Heart left ventricle (tissue), 13 donors: ENCODE measurements at regions not wholly inside any gene's neighbourhood (a gene's known extent, or its start where the extent isn't known, plus 50 kb on each side); places are given as distances from the start of the nearest gene placed in this dataset.

Experiments used
- POLR2A ChIP-seq, 2 donors: fragments of 450-650 bp; IDR thresholded peaks; one replicate each; pipeline ENCODE4 v1.6.1; 2017; ENCODE audit warnings: antibody characterized with exemption in 2 of 2, mild to moderate bottlenecking in 2 of 2, moderate library complexity in 2 of 2
- TF ChIP-seq, protein P1 (sequence below), 12 donors: fragments of 200-600 bp; sonication (generic) in 4 of 12; IDR thresholded peaks; one replicate each; pipeline versions ENCODE4 v1.5.0 to v1.8.0; 2018 to 2022; ENCODE audit warnings: antibody characterized with exemption in 12 of 12, mild to moderate bottlenecking in 5 of 12
- donor health status: ischemic (EF 13 %, LVEDD 7.1; RV severe dilation, severe dysfunction).
- donor health status: DM: no; HTN: yes; CAD: no.
- donor health status: DM: no; HTN: no; CAD: no.
- donor health status: ischemic (EF 25% LVEDD 6.9; RV normal size, moderate dysfunction).
- donor health status: ischemic (EF 25% LVEDD 5.7; RV mildly dilated, moderate dysfunction).
- donor health status: ischemic (EF 35%, LVEDD 5.7; RV mildly dilated, moderate dysfunction).
- donor health status: nonischemic (EF 11% LVEDD 7.7; RV severe dilation, severe dysfunction).
- donor health status: DM: yes; HTN: yes; CAD: no.
- donor health status: PGD.
- donor health status: ischemic (EF 29% LVEDD 5.4; RV normal size, mild dysfunction).
- donor health status: nonischemic (EF 23%, LVEDD 6.1; RV moderate dilation, normal function).

DNA sequence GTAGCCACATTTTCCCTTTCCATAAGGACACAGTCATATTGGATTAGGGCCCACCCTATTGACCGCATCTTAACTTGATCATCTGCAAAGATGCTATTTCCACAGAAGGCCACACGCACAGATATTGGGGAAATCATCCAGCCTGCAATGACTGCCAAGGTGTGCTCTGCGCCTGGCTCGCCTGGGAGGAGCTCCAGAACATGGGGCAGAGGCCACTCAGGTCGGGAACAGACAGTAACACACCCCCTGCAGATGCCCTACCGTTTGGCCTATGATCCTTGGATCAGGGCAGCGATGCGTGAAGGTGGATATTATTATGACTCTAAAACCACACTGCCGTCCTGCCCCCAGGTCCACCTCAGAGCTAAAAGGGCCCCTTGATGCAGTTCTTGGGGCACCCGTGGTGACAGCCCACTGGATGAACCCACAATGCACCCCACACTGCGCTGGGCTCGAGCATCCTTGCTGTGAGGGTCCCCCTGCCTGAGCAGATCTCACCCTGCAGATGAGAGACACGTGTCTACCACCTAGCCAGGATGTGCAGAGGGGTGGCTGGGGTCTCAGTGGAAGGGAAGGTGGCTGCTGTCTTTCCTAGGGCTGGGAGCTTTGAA lies 72.9 kb upstream of the ZNF516 start:
- TF ChIP-seq POLR2A (IDR thresholded peaks at IDR 0.05) = no peak
- TF ChIP-seq, protein P1, sequence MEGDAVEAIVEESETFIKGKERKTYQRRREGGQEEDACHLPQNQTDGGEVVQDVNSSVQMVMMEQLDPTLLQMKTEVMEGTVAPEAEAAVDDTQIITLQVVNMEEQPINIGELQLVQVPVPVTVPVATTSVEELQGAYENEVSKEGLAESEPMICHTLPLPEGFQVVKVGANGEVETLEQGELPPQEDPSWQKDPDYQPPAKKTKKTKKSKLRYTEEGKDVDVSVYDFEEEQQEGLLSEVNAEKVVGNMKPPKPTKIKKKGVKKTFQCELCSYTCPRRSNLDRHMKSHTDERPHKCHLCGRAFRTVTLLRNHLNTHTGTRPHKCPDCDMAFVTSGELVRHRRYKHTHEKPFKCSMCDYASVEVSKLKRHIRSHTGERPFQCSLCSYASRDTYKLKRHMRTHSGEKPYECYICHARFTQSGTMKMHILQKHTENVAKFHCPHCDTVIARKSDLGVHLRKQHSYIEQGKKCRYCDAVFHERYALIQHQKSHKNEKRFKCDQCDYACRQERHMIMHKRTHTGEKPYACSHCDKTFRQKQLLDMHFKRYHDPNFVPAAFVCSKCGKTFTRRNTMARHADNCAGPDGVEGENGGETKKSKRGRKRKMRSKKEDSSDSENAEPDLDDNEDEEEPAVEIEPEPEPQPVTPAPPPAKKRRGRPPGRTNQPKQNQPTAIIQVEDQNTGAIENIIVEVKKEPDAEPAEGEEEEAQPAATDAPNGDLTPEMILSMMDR (IDR thresholded peaks at IDR 0.05) = no peak
